ENCODE measurements at regions not wholly inside any gene's neighbourhood (a gene's known extent, or its start where the extent isn't known, plus 50 kb on each side); places are given as distances from the start of the nearest gene placed in this dataset.
A peak's percentile ranks its signal among the peaks of the same experiment; 100 is the strongest.

DNA sequence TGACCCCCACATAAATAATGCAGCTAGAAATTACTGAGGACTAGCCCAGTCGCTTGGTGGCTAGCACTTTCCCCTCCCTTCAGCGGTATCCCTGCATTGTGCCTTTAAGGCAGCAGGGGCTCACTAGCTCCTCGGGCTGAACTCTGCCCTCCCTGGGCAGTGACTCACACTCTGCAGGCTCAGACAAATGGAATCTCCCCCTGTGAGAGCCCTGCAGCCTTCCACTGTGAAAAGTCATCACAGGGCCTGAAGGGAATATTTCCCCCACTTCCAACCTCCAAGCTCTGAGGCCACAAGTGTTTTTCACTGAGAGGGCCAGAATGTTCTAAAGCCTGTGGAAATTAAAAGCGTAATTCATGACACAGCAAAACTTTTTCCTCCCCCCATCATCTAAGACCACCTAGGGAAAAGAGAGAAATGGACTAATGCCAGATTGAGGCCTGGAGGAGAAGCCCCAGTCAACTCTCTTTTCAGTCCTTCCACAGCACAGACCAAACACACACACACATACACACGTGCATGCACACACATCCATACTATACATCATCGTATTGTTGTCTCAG lies 93.6 kb upstream of the COL1A2 start (continued):
- TF ChIP-seq, protein P1, sequence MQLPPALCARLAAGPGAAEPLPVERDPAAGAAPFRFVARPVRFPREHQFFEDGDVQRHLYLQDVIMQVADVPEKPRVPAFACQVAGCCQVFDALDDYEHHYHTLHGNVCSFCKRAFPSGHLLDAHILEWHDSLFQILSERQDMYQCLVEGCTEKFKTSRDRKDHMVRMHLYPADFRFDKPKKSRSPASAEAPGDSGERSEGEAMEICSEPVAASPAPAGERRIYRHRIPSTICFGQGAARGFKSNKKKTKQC (CRISPR knock-in tag; IDR thresholded peaks at IDR 0.05), result no peak
- TF ChIP-seq POLR3G (IDR thresholded peaks at IDR 0.05; ENCODE audit: extremely low read depth, insufficient read length, insufficient replicate concordance) (no peak), ZNF75A (CRISPR knock-in tag; IDR thresholded peaks at IDR 0.05) (no peak), MYBL2 (IDR thresholded peaks at IDR 0.05; ENCODE audit: low read depth) (no peak), MYBL2 (CRISPR knock-in tag; IDR thresholded peaks at IDR 0.05; ENCODE audit: borderline replicate concordance) (no peak), ZNF696 (CRISPR knock-in tag; conservative IDR thresholded peaks at IDR 0.05) (no peak), ZNF224 (CRISPR knock-in tag; IDR thresholded peaks at IDR 0.05) (no peak), PCBP1 (IDR thresholded peaks at IDR 0.05; ENCODE audit: low read depth, low read length, poor library complexity, severe bottlenecking) (no peak), ZNF384 (IDR thresholded peaks at IDR 0.05; ENCODE audit: low read depth, low read length) (no peak), ZNF146 (CRISPR knock-in tag; IDR thresholded peaks at IDR 0.05; ENCODE audit: unreplicated experiment) (no peak), POLR2AphosphoS2 (IDR thresholded peaks at IDR 0.05; ENCODE audit: low read length) (no peak), SMARCC2 (IDR thresholded peaks at IDR 0.05; ENCODE audit: low read depth) (no peak), SRSF3 (IDR thresholded peaks at IDR 0.05; ENCODE audit: insufficient read depth, low read length) (no peak), CAMTA2 (CRISPR knock-in tag; conservative IDR thresholded peaks at IDR 0.05) (no peak), STAT5B (CRISPR knock-in tag; IDR thresholded peaks at IDR 0.05) (no peak), TCF7L2 (IDR thresholded peaks at IDR 0.05; ENCODE audit: low read depth, low read length) (no peak), U2AF2 (optimal IDR thresholded peaks at IDR 0.05; ENCODE audit: low read depth, low read length) (no peak), ZNF408 (CRISPR knock-in tag; IDR thresholded peaks at IDR 0.05; ENCODE audit: low read depth) (no peak), ZBED1 (IDR thresholded peaks at IDR 0.05) (no peak)
- TF ChIP-seq, protein P2, sequence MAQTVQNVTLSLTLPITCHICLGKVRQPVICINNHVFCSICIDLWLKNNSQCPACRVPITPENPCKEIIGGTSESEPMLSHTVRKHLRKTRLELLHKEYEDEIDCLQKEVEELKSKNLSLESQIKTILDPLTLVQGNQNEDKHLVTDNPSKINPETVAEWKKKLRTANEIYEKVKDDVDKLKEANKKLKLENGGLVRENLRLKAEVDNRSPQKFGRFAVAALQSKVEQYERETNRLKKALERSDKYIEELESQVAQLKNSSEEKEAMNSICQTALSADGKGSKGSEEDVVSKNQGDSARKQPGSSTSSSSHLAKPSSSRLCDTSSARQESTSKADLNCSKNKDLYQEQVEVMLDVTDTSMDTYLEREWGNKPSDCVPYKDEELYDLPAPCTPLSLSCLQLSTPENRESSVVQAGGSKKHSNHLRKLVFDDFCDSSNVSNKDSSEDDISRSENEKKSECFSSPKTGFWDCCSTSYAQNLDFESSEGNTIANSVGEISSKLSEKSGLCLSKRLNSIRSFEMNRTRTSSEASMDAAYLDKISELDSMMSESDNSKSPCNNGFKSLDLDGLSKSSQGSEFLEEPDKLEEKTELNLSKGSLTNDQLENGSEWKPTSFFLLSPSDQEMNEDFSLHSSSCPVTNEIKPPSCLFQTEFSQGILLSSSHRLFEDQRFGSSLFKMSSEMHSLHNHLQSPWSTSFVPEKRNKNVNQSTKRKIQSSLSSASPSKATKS (CRISPR knock-in tag; IDR thresholded peaks at IDR 0.05), result no peak
- TF ChIP-seq, protein P3, sequence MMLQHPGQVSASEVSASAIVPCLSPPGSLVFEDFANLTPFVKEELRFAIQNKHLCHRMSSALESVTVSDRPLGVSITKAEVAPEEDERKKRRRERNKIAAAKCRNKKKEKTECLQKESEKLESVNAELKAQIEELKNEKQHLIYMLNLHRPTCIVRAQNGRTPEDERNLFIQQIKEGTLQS (IDR thresholded peaks at IDR 0.05), result peak; percentile 37; the same call in 1 of the 2 replicates
- TF ChIP-seq, protein P3 (CRISPR knock-in tag; conservative IDR thresholded peaks at IDR 0.05), result no peak
- TF ChIP-seq, protein P4, sequence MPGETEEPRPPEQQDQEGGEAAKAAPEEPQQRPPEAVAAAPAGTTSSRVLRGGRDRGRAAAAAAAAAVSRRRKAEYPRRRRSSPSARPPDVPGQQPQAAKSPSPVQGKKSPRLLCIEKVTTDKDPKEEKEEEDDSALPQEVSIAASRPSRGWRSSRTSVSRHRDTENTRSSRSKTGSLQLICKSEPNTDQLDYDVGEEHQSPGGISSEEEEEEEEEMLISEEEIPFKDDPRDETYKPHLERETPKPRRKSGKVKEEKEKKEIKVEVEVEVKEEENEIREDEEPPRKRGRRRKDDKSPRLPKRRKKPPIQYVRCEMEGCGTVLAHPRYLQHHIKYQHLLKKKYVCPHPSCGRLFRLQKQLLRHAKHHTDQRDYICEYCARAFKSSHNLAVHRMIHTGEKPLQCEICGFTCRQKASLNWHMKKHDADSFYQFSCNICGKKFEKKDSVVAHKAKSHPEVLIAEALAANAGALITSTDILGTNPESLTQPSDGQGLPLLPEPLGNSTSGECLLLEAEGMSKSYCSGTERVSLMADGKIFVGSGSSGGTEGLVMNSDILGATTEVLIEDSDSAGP (CRISPR knock-in tag; IDR thresholded peaks at IDR 0.05), result peak; percentile 71; the same call in 1 of the 2 replicates
- TF ChIP-seq, protein P5, sequence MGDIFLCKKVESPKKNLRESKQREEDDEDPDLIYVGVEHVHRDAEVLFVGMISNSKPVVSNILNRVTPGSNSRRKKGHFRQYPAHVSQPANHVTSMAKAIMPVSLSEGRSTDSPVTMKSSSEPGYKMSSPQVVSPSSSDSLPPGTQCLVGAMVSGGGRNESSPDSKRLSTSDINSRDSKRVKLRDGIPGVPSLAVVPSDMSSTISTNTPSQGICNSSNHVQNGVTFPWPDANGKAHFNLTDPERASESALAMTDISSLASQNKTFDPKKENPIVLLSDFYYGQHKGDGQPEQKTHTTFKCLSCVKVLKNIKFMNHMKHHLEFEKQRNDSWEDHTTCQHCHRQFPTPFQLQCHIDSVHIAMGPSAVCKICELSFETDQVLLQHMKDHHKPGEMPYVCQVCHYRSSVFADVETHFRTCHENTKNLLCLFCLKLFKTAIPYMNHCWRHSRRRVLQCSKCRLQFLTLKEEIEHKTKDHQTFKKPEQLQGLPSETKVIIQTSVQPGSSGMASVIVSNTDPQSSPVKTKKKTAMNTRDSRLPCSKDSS (IDR thresholded peaks at IDR 0.05; ENCODE audit: low read depth, partially characterized antibody), result no peak
